B cell (primary cell): ENCODE measurements at regions not wholly inside any gene's neighbourhood (a gene's known extent, or its start where the extent isn't known, plus 50 kb on each side); places are given as distances from the start of the nearest gene placed in this dataset.

ENCODE experiments used
- CTCF ChIP-seq: fragments of 200-600 bp; IDR thresholded peaks from one replicate; pipeline ENCODE4 v1.8.0; 2022; ENCODE audit warnings: antibody characterized with exemption, mild to moderate bottlenecking
- EZH2 ChIP-seq: IDR thresholded peaks from 2 replicates; pipeline ENCODE4 v1.6.1; 2012; ENCODE audit warnings: borderline replicate concordance, low read depth, mild to moderate bottlenecking, moderate library complexity, low read length; ENCODE audit not compliant: insufficient read depth, poor library complexity, severe bottlenecking

- TF ChIP-seq CTCF, result no peak
- no peak for TF ChIP-seq EZH2
Observed at GRCh38 chr3:30346933-30347320, 259.5 kb upstream of the TGFBR2 start.
